ENCODE measurements at regions not wholly inside any gene's neighbourhood (a gene's known extent, or its start where the extent isn't known, plus 50 kb on each side); places are given as distances from the start of the nearest gene placed in this dataset.

GRCh38 chr4:60531776-60532379 lies 668.2 kb upstream of the ADGRL3 start:
- 78% methylated on average over 4 of the region's 4 CpGs for WGBS, 2 donors
- intact Hi-C loops (cut with DNase I) = no loop called here

GRCh38 chr4:60544981-60545380 lies 655.1 kb upstream of the ADGRL3 start:
- Histone ChIP-seq H3K27ac (no peak overlapping the region), H3K4me3 (no peak overlapping the region), H3K4me1 (no peaks in the 10 kb centered on the region), H3K27me3 (no peaks in the 10 kb centered on the region), H3K36me3 (no peaks in the 10 kb centered on the region), H3K9me3 (no peaks in the 10 kb centered on the region)
- TF ChIP-seq POLR2AphosphoS5 (IDR thresholded peaks at IDR 0.05) (no peak), EP300 (IDR thresholded peaks at IDR 0.05) (no peak), CTCF (IDR thresholded peaks at IDR 0.05) (no peak), POLR2A (IDR thresholded peaks at IDR 0.05) (no peak)
- intact Hi-C loops (cut with DNase I) = no loop called here
- no peak for DNase-seq
- 52 to 68% methylated on average over 3 of the region's 3 CpGs for WGBS, 2 donors

More at GRCh38 chr4:60531776-60532379, 668.2 kb upstream of the ADGRL3 start:
- no peaks in the 10 kb centered on the region for H3K9me3 ChIP-seq
- no peak overlapping the region for H3K4me3 ChIP-seq
- H3K27ac ChIP-seq = no peak overlapping the region
- no peaks in the 10 kb centered on the region for H3K4me1 ChIP-seq
- no peaks in the 10 kb centered on the region for H3K27me3 ChIP-seq
- no peak for TF ChIP-seq POLR2A (IDR thresholded peaks at IDR 0.05)
- TF ChIP-seq EP300 (IDR thresholded peaks at IDR 0.05) = no peak
- TF ChIP-seq POLR2AphosphoS5 (IDR thresholded peaks at IDR 0.05) = no peak
- TF ChIP-seq CTCF (IDR thresholded peaks at IDR 0.05) = no peak
- DNase-seq = no peak
- no peaks in the 10 kb centered on the region for H3K36me3 ChIP-seq

GRCh38 chr4:60562334-60562733 lies 637.8 kb upstream of the ADGRL3 start:
- intact Hi-C loops (cut with DNase I) = no loop called here
- no peak for DNase-seq

GRCh38 chr4:60565558-60565957 lies 634.6 kb upstream of the ADGRL3 start:
- H3K9me3 ChIP-seq = no peaks in the 10 kb centered on the region
- intact Hi-C loops (cut with DNase I) = no loop called here
- WGBS, 2 donors = 84 to 88% methylated on average over 7 of the region's 7 CpGs
- H3K36me3 ChIP-seq = no peaks in the 10 kb centered on the region
- no peak overlapping the region for H3K27ac ChIP-seq
- H3K4me1 ChIP-seq = no peaks in the 10 kb centered on the region
- TF ChIP-seq EP300 (IDR thresholded peaks at IDR 0.05) (no peak), POLR2A (IDR thresholded peaks at IDR 0.05) (no peak), POLR2AphosphoS5 (IDR thresholded peaks at IDR 0.05) (no peak), CTCF (IDR thresholded peaks at IDR 0.05) (no peak)
- DNase-seq = no peak
- H3K27me3 ChIP-seq = no peaks in the 10 kb centered on the region
- H3K4me3 ChIP-seq = no peak overlapping the region

More at GRCh38 chr4:60562334-60562733, 637.8 kb upstream of the ADGRL3 start:
- no peaks in the 10 kb centered on the region for H3K36me3 ChIP-seq
- H3K9me3 ChIP-seq = no peaks in the 10 kb centered on the region
- no peak overlapping the region for H3K4me3 ChIP-seq
- TF ChIP-seq POLR2A (IDR thresholded peaks at IDR 0.05) (no peak), POLR2AphosphoS5 (IDR thresholded peaks at IDR 0.05) (no peak), CTCF (IDR thresholded peaks at IDR 0.05) (no peak), EP300 (IDR thresholded peaks at IDR 0.05) (no peak)
- 31 to 63% methylated on average over 2 of the region's 2 CpGs for WGBS, 2 donors
- H3K4me1 ChIP-seq = no peaks in the 10 kb centered on the region
- H3K27me3 ChIP-seq = no peaks in the 10 kb centered on the region
- H3K27ac ChIP-seq = no peak overlapping the region

- Histone ChIP-seq H3K4me1 (no peaks in the 10 kb centered on the region), H3K27me3 (no peaks in the 10 kb centered on the region), H3K4me3 (no peak overlapping the region), H3K27ac (no peak overlapping the region), H3K36me3 (no peaks in the 10 kb centered on the region), H3K9me3 (no peaks in the 10 kb centered on the region)
- no peak for DNase-seq
- TF ChIP-seq POLR2A (IDR thresholded peaks at IDR 0.05) = no peak
- TF ChIP-seq POLR2AphosphoS5 (IDR thresholded peaks at IDR 0.05) = no peak
- TF ChIP-seq EP300 (IDR thresholded peaks at IDR 0.05) = no peak
- TF ChIP-seq CTCF (IDR thresholded peaks at IDR 0.05) = no peak
- intact Hi-C loops (cut with DNase I) = no loop called here
These were observed 624.8 kb upstream of the ADGRL3 start for GRCh38 chr4:60575336-60575735.

Data from sigmoid colon (tissue), 6 donors.